GM12872 (cell line): ENCODE measurements at regions not wholly inside any gene's neighbourhood (a gene's known extent, or its start where the extent isn't known, plus 50 kb on each side); places are given as distances from the start of the nearest gene placed in this dataset.

ENCODE experiments used
- TF ChIP-seq, protein P1 (sequence below): IDR thresholded peaks from 3 replicates; pipeline ENCODE4 v1.5.1; 2011; ENCODE audit warnings: low read depth, mild to moderate bottlenecking, low read length, moderate library complexity; ENCODE audit not compliant: insufficient read depth

DNA sequence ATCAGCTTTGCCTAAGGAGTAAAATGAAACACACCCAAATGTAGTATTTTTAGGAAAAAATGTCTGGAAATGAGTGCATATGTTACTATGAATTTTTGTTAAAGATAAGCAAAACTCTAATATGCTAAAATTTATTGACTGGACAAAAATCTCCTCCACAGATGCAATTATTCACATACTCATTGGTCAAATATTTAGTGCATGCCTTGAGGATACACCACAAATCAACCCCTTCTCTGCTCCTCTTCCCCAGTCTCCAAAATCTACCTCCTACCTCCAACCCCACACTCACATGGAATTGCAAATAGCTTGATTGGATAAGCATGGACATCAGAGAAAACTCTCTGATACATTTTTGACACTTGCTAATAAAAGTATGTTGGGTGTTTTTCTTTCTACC is 95.6 kb upstream of the CDC42EP3 start:
- TF ChIP-seq, protein P1, sequence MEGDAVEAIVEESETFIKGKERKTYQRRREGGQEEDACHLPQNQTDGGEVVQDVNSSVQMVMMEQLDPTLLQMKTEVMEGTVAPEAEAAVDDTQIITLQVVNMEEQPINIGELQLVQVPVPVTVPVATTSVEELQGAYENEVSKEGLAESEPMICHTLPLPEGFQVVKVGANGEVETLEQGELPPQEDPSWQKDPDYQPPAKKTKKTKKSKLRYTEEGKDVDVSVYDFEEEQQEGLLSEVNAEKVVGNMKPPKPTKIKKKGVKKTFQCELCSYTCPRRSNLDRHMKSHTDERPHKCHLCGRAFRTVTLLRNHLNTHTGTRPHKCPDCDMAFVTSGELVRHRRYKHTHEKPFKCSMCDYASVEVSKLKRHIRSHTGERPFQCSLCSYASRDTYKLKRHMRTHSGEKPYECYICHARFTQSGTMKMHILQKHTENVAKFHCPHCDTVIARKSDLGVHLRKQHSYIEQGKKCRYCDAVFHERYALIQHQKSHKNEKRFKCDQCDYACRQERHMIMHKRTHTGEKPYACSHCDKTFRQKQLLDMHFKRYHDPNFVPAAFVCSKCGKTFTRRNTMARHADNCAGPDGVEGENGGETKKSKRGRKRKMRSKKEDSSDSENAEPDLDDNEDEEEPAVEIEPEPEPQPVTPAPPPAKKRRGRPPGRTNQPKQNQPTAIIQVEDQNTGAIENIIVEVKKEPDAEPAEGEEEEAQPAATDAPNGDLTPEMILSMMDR: no peak

DNA sequence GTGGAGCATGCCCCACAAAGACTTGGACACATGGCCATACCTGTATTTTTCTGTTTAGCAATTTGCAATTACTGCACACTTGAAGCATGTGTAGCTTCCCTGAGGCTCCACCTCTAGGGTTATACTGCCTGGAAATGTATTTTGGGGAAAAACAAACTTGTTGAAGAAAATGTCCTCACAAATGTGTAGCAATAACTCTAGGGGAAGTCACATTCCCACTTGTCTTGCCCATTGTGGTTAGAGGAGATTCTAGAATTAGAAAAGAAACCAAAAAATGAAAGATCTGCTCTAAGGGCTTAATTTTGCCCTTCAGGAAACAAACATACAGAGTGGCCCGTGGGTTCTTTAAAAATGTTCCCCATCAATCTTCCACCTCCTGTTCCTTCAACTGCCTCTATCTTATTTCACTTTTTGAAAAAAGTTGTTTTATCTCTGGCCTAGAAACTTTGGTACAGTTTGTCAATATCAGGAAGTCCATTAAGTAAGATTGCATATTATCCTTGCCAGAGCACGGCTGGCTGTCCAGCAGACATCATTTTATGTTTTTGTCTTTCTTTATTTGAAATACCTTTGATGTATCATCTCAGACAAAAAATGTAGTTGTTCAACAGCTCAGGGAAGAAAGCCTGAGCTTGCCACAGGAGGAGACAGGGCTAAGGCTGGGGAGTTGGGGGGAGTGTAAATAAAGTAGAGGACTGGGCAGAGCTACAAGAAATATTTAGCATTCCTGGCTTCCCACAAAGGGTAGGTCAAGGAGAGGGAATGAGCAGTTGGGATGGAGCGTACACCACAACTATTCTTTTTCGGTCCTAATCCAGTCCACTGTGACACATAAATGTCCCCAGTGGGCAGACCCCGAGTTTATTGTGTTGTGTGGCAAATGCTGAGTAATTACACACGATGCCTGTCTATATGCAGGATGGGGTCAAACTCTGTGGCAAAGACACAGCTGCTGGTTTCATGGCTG is 96.8 kb upstream of the CDC42EP3 start:
- TF ChIP-seq, protein P1: no peak

DNA sequence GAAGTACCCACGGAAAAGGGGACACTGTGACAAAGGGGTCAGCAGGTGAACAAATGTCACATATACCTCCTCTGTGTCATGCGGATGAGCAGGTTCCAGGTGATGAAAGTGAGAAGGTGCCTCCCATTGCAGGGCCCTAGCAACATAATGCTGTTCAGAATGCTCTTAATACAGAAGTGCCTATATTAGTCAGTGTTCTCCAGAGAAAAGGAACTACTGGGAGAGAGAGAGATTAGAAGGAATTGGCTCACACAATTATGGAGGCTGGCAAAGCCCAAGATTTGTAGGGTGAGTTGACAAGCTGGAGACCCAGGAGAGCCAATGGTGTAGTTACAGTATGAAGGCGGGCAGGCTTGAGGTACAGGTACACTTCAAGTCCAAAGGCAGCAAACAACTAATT is 98.1 kb upstream of the CDC42EP3 start:
- TF ChIP-seq, protein P1: no peak

DNA sequence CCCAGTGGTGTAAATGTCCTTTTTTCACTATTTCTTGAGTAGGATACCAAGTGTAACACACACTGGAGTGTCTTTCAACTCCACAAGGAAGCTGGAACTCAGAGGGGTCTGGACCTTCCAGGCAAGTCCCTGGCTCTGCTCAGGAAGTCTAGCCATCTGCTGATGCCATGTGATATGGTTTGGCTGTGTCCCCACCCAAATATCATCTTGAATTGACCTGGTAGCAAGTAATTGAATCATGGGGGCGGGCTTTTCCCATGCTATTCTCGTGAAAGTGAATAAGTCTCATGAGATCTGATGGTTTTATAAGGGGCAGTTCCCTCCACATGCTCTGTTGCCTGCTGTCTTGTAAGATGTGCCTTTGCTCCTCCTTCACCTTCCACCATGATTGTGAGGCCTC is 99.4 kb upstream of the CDC42EP3 start:
- TF ChIP-seq, protein P1: no peak

DNA sequence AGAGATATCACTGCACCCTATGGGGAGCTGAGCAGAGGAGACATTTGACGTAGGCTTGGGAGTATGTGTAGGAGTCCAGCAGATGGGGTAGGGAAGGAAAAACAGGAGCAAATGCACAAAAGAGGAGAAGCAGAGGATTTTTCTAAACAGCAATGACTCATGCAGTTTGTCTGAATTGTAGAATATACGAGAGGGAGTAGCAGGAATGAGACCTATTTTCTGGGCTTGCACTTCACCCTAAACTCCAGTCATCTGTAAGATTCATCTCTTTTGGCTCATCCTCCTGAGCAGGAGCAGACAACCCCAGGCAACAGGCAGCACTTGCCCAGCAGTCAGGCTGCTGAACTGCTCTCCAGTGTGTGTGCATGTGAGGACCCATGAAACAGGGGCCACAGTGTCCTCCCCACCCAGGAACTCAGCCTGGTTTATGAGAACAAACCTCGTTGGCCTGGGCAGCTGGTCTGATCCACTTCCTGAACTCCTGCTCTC is 100.2 kb upstream of the CDC42EP3 start:
- TF ChIP-seq, protein P1: no peak

DNA sequence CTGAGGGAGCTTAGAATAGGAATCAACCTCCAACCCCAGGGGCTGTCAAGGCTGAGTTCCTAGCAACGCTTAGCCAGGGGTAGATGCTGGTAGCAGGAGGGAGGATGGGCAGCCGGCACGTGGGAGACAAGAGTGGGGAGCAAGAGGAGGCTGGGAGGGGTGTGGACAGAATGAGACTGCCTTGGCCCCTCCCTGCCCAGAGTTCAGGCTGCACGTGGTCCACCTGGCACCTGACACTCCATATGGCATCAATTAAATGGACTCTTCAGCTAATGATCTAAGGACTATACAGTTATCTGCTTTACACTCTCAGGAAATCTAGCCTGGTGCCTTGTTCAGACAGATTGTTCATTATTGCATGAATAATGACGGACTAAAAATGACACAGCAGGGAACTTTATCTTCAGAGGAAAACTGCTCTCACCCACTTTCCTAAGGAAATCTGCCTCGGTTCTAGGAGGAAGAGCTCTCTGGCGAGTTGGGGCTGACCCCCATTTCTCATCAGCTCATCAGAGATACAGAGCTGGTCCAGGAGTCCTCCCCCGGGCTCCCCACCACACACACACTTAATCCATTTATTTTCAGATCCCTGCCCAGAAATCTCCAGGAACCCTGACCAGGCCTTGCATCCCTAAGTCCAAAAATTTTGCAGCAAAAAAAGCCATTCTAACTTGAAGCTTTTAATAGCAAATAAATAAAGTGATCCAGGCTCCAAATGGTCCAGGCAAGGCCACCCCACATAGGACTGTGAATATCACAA is 102.1 kb upstream of the CDC42EP3 start:
- TF ChIP-seq, protein P1: no peak
